NCI-H2107 treated with DMSO at 0.1 percent for 48 hours (cell line): ENCODE measurements at regions not wholly inside any gene's neighbourhood (a gene's known extent, or its start where the extent isn't known, plus 50 kb on each side); places are given as distances from the start of the nearest gene placed in this dataset.
"Not testable (repeated sequence)": the region's sequence is repeated elsewhere in the genome, so short reads cannot be mapped to it uniquely, and the experiment has no call there.

Experiments
- DNase-seq: peaks from one replicate; lab custom pipeline; 2025; ENCODE audit not compliant: unreplicated experiment; lab: John Stamatoyannopoulos, UW

- no peak for DNase-seq
Observed at GRCh38 chr22:49513358-49513851, 314.3 kb downstream of the BRD1 start.

DNA sequence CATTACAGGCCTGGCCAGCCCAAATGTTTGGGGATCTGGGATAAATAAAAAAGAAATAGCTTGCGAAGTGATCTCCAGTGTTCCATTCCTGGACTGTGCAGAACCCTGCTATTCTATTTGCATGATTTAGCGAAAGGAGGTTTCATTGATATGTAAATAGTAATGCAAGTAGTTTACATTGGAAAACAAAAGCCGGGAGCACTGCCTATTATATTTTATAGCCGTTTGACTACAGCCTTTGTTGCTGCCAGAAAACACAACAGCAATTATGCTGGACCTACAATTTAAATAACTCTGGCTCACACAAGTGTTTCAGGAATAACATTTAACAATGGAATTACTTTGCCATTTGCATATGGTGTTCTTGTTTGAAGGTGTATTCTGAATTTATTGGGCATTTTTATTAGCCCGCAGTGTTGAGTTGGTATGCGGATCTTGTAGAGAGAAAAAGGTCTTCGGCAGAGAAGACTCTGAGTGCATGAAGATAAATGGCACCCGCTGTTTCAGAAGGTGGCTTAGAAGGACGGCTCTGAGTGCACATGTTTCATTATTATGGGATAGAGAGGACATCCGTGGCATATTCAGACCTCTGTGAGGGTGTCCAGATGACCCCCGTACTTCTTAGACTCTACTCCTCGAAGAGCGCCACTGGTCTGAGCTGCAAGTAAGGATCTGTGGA is 315.0 kb downstream of the BRD1 start:
- no peak for DNase-seq

- DNase-seq, result not testable (repeated sequence)
Observed at GRCh38 chr22:49511393-49512189, 316.1 kb downstream of the BRD1 start.

GRCh38 chr22:49510718-49511117 is 317.0 kb downstream of the BRD1 start:
- no peak for DNase-seq

DNA sequence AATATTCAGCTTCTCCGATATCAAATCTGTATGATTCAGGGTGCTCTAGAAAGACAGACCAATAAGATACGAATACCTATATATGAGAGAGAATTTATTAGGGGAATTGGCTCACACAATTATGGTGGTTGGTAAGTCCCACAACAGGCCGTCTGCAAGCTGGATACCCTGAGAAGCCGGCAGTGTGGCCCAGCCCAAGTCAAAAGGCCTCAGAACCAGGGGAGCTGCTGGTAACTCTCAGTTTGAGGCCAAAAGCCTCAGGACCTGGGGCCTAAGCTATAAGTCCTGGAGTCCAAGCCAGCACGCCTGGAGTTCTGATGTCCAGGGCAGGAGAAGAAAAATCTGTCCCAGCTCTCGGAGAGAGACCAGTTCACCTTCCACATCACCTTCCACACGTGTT is 318.7 kb downstream of the BRD1 start:
- DNase-seq, result no peak

- no peak for DNase-seq
Observed at GRCh38 chr22:49508561-49508960, 319.1 kb downstream of the BRD1 start.

- no peak for DNase-seq
Observed at GRCh38 chr22:49507607-49508292, 319.9 kb downstream of the BRD1 start.

GRCh38 chr22:49506010-49506400 is 321.7 kb downstream of the BRD1 start:
- DNase-seq, result no peak

- no peak for DNase-seq
Observed at GRCh38 chr22:49505337-49506009, 322.2 kb downstream of the BRD1 start.

DNA sequence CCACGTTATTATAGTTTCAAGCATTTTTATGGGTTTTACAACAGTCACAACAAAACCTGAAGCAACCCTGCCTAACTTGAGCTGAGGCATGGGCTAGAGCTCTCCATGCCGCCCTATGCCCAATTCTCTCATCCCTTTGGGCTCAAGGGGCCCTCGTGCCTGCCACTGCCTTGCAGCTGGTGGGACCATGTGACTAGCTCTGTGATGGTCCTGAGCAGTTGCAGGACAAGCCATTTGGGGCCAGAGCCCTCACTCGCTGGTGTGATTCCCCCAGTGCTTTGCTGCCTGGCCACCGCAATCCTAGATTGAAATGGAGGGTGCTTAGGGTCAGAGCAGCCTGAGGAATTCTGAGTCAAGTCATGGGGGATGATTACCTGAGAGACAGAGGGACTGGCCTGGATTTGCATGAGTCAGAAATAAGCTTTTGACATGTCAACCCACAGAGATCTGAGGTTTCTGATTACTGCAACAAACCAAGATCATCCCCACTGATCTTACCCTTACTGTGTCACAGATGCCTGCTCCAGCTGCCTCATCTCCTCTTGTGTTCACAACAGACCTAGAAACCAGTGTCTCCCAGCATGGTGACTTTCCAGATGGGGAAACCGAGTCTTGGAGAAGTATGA is 323.7 kb downstream of the BRD1 start:
- DNase-seq, result no peak

DNA sequence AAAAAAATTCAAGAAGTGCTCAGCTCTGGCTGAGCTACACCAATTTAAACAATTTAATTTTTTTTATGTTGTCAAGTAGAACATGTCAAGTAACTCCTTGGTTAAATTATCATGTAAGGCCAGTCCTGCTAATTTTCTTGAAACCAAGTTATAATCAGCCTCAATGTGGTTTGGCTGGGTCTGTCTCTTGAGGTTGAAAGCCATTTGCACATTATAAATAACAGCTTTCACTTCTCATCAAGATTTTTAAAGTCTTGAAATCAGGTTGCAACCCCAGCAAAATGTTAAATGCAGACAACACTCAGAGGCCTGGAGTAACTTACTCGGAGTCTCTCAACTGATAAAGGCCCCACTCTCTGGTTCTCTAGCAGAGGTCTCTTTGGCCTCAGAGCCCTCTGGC is 324.4 kb downstream of the BRD1 start:
- DNase-seq, result no peak

- DNase-seq, result no peak
Observed at GRCh38 chr22:49502126-49502826, 325.4 kb downstream of the BRD1 start.

GRCh38 chr22:49500942-49501395 is 326.7 kb downstream of the BRD1 start:
- no peak for DNase-seq

DNA sequence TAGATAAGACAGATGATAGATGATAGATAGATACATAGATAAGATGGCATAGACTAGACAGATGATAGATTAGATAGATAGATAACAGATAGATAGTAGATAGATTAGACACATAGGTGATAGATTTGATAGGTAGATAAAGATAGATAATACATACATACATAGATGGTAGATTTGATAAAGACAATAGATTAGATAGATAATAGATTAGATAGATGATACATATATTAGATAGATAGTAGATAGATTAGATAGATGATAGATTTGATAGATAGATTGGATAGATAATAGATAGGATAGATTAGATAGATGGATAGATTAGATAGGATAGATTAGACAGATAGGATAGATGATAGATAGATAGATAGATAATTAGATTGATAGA is 327.6 kb downstream of the BRD1 start:
- no peak for DNase-seq

- no peak for DNase-seq
Observed at GRCh38 chr22:49499433-49500075, 328.1 kb downstream of the BRD1 start.

- no peak for DNase-seq
Observed at GRCh38 chr22:49497266-49497665, 330.4 kb downstream of the BRD1 start.

DNA sequence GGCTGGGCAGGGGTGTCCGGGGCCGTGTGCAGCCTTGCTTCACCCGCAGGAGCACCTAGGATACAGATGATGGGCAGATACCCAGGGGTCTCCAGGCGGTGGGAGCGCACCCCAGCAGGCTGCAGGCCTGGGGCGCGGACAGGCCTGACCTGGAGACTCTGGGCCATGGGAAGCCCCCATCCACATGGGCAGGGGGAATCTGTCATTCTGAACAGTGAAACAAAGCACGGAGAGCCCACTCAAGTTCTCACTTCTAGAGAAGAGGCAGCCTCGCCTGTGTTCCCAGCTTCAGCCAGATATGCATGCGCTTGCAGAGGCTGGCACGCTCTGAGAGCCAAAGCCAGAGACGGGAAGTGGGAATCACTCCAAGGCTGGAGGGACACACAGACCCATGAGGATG is 333.1 kb downstream of the BRD1 start:
- no peak for DNase-seq

DNA sequence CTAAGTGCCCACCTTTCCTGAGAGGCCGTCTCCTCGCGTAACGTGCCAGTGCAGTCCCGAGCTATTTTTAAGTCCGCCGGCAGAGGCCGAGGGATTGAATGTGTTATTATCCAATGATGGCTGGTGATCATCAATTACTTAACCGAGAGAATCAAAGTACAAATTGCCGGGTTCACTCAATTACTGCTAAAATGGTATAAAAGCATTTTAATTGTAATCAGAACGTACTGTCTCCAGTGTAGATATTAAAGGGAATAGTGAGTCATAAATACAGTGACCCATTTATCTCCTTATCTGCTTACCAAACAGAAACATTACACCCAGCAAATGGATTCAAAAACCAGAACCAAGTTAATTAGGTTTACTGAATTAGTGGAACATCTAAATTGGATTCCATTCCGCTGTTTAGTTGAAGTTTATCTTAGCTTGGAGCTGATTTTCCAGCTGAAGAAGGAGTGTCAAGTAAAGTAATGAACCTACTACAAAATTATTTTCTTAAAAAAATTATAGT is 334.9 kb downstream of the BRD1 start:
- DNase-seq, result no peak

DNA sequence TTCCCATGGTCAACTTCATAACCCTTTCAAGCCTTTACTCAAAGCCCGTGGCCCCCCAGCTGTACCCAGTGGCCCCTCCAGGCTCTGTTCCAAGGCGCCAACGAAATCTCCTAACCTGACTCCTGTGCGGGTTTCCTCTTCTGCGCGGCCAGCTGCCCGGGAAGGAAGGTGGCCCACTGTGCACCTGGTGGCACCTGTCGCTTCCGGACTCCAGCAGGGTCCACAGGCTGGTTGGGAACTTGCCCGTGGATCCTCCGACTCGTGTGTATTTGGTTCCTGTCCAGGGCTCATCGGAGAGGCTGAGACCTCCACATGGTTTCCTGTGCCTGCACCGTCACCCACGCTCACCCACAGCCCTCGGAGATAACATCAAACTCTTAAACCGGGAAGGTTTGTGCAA is 335.4 kb downstream of the BRD1 start:
- DNase-seq, result no peak
